Spleen (tissue), 11 donors: ENCODE measurements at regions not wholly inside any gene's neighbourhood (a gene's known extent, or its start where the extent isn't known, plus 50 kb on each side); places are given as distances from the start of the nearest gene placed in this dataset.

Experiments
- DNase-seq: peaks from one replicate; pipeline ENCODE4 v3.0.0-alpha.2; 2020
- H3K27ac ChIP-seq, 8 donors: fragments of 200-600 bp; sonication (generic) in 7 of 8; 1 replicate in 4 of 8; 2 replicates in 4 of 8; pipeline versions ENCODE4 v1.5.0 to v1.8.0; 2016 to 2021; ENCODE audit warnings: inconsistent platforms in 4 of 8, mild to moderate bottlenecking in 4 of 8, moderate library complexity in 1 of 8
- H3K27me3 ChIP-seq, 7 donors: fragments of 200-600 bp; sonication (generic) in 6 of 7; replicated peaks in 1 of 7; 1 replicate in 4 of 7; 2 replicates in 3 of 7; pipeline versions ENCODE4 v1.5.0 to v1.8.0; 2016 to 2021; ENCODE audit warnings: inconsistent platforms in 3 of 7, mild to moderate bottlenecking in 1 of 7
- H3K36me3 ChIP-seq, 6 donors: fragments of 200-600 bp; sonication (generic) in 5 of 6; 1 replicate in 4 of 6; 2 replicates in 2 of 6; pipeline versions ENCODE4 v1.5.0 to v1.8.0; 2016 to 2021; ENCODE audit warnings: inconsistent platforms in 2 of 6
- H3K4me1 ChIP-seq, 6 donors: fragments of 200-600 bp; sonication (generic) in 5 of 6; 1 replicate in 3 of 6; 2 replicates in 3 of 6; pipeline versions ENCODE4 v1.5.0 to v1.8.0; 2016 to 2021; ENCODE audit warnings: inconsistent platforms in 3 of 6
- H3K4me3 ChIP-seq, 8 donors: fragments of 200-600 bp; sonication (generic) in 7 of 8; 1 replicate in 4 of 8; 2 replicates in 4 of 8; pipeline versions ENCODE4 v1.5.0 to v1.8.0; 2016 to 2021; ENCODE audit warnings: inconsistent platforms in 4 of 8, mild to moderate bottlenecking in 4 of 8, moderate library complexity in 2 of 8
- H3K9me3 ChIP-seq, 8 donors: fragments of 200-600 bp; sonication (generic) in 7 of 8; 1 replicate in 4 of 8; 2 replicates in 4 of 8; pipeline versions ENCODE4 v1.5.0 to v1.8.0; 2016 to 2021; ENCODE audit warnings: inconsistent platforms in 4 of 8
- POLR2A ChIP-seq, 3 donors: fragments of 450-650 bp; IDR thresholded peaks; one replicate each; pipeline ENCODE4 v1.5.1; 2017; ENCODE audit warnings: antibody characterized with exemption in 3 of 3, mild to moderate bottlenecking in 1 of 3
- POLR2AphosphoS5 ChIP-seq, 3 donors: sonication (generic); formaldehyde crosslinking; IDR thresholded peaks; one replicate each; pipeline ENCODE4 v1.5.1; 2017; ENCODE audit warnings: antibody characterized with exemption in 3 of 3
- WGBS, 5 donors: extraction: QIAGEN DNeasy Blood & Tissue Kit in 3 of 5; methylation state at CpG; one replicate each; pipeline versions ENCODE4 v1.1.5 to v1.1.7; 2013 to 2018; 5-methylcytosine and 5-hydroxymethylcytosine counted together
- intact Hi-C: fragments of 100-400 bp; cut with DNase I; formaldehyde crosslinking; loops from one replicate; pipeline ENCODE4 v1.15.0; 2023; ENCODE audit warnings: low total_unique reads
- TF ChIP-seq, protein P1 (sequence below), 11 experiments: fragments of 200-600 bp in 7 of 11; fragments of 450-650 bp in 4 of 11; sonication (generic) in 4 of 11; IDR thresholded peaks in 8 of 11; conservative IDR thresholded peaks in 3 of 11; 1 replicate in 7 of 11; 2 replicates in 4 of 11; pipeline versions ENCODE4 v1.4.0 to v1.8.0; 2016 to 2021; ENCODE audit warnings: antibody characterized with exemption in 11 of 11, inconsistent platforms in 4 of 11, mild to moderate bottlenecking in 1 of 11
- donor health status: healthy with polysubstance abuse.
- donor health status: DM: no; HTN: no; CAD: no; lungs with moderate emphysema.
- donor health status: DM: no; HTN: no; CAD: no.
- donor health status: Bipolar disorder and iron deficiency.
- donor health status: healthy.
- donor health status: DM: no; HTN: no; CAD: no.
- donor health status: DM: yes; HTN: yes; CAD: no.

- H3K9me3 ChIP-seq, result no peaks in the 10 kb centered on the region
- no peaks in the 10 kb centered on the region for H3K4me1 ChIP-seq
- no peak overlapping the region for H3K4me3 ChIP-seq
- no peaks in the 10 kb centered on the region for H3K27me3 ChIP-seq
- intact Hi-C loops, result no loop called here
- DNase-seq, result no peak
- no peaks in the 10 kb centered on the region for H3K36me3 ChIP-seq
- 86 to 96% (median 90%) methylated on average over 1 of the region's 1 CpG for WGBS, 5 donors
- TF ChIP-seq POLR2A (IDR thresholded peaks at IDR 0.05) (no peak), POLR2AphosphoS5 (IDR thresholded peaks at IDR 0.05) (no peak)
- TF ChIP-seq, protein P1, sequence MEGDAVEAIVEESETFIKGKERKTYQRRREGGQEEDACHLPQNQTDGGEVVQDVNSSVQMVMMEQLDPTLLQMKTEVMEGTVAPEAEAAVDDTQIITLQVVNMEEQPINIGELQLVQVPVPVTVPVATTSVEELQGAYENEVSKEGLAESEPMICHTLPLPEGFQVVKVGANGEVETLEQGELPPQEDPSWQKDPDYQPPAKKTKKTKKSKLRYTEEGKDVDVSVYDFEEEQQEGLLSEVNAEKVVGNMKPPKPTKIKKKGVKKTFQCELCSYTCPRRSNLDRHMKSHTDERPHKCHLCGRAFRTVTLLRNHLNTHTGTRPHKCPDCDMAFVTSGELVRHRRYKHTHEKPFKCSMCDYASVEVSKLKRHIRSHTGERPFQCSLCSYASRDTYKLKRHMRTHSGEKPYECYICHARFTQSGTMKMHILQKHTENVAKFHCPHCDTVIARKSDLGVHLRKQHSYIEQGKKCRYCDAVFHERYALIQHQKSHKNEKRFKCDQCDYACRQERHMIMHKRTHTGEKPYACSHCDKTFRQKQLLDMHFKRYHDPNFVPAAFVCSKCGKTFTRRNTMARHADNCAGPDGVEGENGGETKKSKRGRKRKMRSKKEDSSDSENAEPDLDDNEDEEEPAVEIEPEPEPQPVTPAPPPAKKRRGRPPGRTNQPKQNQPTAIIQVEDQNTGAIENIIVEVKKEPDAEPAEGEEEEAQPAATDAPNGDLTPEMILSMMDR (IDR thresholded peaks at IDR 0.05 in 8 of 11, conservative IDR thresholded peaks at IDR 0.05 in 3 of 11), result no peak
- no peak overlapping the region for H3K27ac ChIP-seq
These were observed 478.1 kb upstream of the ZNF804A start for GRCh38 chr2:184119989-184120800.

DNA sequence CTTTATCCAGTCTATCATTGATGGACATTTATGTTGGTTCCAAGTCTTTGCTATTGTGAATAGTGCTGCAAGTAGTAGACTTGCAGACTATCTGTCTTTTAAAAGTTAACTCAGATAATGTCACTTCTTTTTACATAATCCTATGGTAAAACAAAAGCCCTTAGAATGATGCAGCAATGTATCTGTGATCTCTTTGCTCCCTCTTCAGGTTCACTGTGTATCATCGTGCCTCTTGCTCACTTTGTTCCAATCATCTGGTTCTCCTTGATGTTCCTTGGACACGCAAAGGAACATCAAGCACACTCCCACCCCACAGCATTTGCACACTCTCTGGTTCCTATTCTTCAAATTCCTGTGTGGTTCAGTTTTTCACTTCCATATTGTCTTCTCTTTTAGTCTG lies 472.5 kb upstream of the ZNF804A start:
- intact Hi-C loops, result no loop called here
- Histone ChIP-seq H3K36me3 (no peaks in the 10 kb centered on the region), H3K4me1 (no peaks in the 10 kb centered on the region), H3K27ac (no peak overlapping the region), H3K9me3 (peaks cover 0 to 5% (median 0%) of the 10 kb centered on the region in 8 donors), H3K27me3 (no peaks in the 10 kb centered on the region), H3K4me3 (no peak overlapping the region)
- WGBS, 5 donors, result 84 to 91% (median 88%) methylated on average over 2 of the region's 2 CpGs
- TF ChIP-seq POLR2A (IDR thresholded peaks at IDR 0.05), result no peak
- TF ChIP-seq, protein P1 (IDR thresholded peaks at IDR 0.05 in 8 of 11, conservative IDR thresholded peaks at IDR 0.05 in 3 of 11), result no peak
- no peak for TF ChIP-seq POLR2AphosphoS5 (IDR thresholded peaks at IDR 0.05)
- DNase-seq, result no peak

DNA sequence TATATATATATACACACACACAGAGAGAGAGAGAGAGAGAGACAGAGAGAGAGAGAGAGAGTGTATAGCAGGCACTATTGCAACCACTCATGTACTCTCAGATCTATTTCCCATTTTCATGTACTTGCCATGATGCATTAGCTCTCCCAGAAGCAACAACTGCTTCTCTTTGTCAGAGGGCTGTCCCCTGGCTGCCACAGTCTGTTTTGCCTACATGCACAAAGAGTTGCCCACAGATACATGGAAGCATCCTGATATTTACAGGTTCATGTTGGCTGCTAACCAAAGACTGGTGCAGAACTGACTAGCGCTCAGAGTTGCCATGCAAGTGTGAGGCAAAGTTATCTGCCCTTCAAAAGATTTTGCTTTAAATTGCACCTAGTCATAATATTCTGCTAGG lies 469.3 kb upstream of the ZNF804A start:
- H3K9me3 ChIP-seq, result peaks cover 0 to 28% (median 9%) of the 10 kb centered on the region in 8 donors
- intact Hi-C loops, result no loop called here
- no peak overlapping the region for H3K27ac ChIP-seq
- no peak for DNase-seq
- no peaks in the 10 kb centered on the region for H3K27me3 ChIP-seq
- no peak for TF ChIP-seq POLR2A (IDR thresholded peaks at IDR 0.05)
- H3K4me1 ChIP-seq, result no peaks in the 10 kb centered on the region
- no peak overlapping the region for H3K4me3 ChIP-seq
- no peaks in the 10 kb centered on the region for H3K36me3 ChIP-seq
- 39 to 100% (median 90%) methylated on average over 1 of the region's 1 CpG for WGBS, 5 donors

DNA sequence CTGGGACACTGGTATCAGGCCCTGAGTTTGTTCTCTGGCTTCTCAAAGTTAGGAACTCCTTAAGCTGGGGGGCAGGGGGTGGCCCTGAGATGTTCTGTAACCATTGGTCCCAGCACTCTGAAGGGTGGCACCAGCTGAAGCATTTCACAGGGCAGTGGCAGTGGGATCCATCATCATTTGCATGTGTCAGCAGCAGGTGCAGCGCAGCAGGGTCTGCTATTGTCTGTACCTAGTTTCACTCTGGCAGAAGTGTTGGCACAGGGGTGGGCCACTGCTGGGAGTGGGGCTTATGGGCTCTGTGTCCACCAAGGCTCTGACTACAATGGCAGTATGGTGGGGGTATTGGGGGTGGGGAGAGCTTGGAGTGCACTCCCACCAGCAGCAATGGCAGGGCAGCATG lies 460.4 kb upstream of the ZNF804A start:
- Histone ChIP-seq H3K4me3 (no peak overlapping the region), H3K9me3 (peaks cover 0 to 63% (median 35%) of the 10 kb centered on the region in 8 donors), H3K27ac (no peak overlapping the region), H3K27me3 (no peaks in the 10 kb centered on the region), H3K4me1 (no peaks in the 10 kb centered on the region), H3K36me3 (no peaks in the 10 kb centered on the region)
- intact Hi-C loops, result no loop called here
- TF ChIP-seq POLR2AphosphoS5 (IDR thresholded peaks at IDR 0.05) (no peak), POLR2A (IDR thresholded peaks at IDR 0.05) (no peak)
- TF ChIP-seq, protein P1 (IDR thresholded peaks at IDR 0.05 in 8 of 11, conservative IDR thresholded peaks at IDR 0.05 in 3 of 11), result no peak
- WGBS, 5 donors, result 86 to 95% (median 88%) methylated on average over 1 of the region's 1 CpG
- DNase-seq, result no peak
